ENCODE measurements at regions not wholly inside any gene's neighbourhood (a gene's known extent, or its start where the extent isn't known, plus 50 kb on each side); places are given as distances from the start of the nearest gene placed in this dataset.

DNA sequence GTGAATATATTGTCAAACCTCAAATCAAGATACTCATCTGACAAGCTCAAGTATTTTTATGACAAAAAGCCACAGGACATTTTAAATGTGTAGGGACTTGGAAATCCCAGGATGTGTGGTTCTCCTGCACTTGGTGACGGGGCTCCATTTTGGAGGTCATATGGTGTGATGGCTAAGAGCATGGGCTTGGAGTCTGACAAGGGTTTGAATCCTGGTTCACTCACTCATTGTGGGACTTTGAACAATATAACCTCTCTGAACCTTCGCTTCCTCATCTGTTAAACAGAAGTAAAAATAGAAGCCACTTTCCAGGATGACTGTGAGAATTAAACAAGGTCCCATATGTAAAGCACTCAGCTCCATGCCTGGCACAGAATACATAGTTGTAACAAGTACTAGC lies 99.6 kb downstream of the SMIM20 start:
- Histone ChIP-seq H3K9me3 (ENCODE audit: insufficient read depth in 2 of 2, low read depth in 1 of 2, low read length in 1 of 2) (peaks cover 0 to 3% of the 10 kb centered on the region in 2 experiments; a peak in 1 of 4 replicates), H3K27me3 (replicated peaks in 1 of 4; ENCODE audit: control insufficient read depth in 3 of 4, extremely low read depth in 1 of 4, insufficient read depth in 3 of 4, low read length in 3 of 4) (no peaks in the 10 kb centered on the region), H3K23me2 (ENCODE audit: low read depth, low read length) (no peaks in the 10 kb centered on the region), H2BK120ac (replicated peaks; ENCODE audit: low read depth, low read length) (no peak overlapping the region), H4K8ac (ENCODE audit: extremely low read depth, insufficient read depth, low read length) (no peak overlapping the region), H3K79me2 (ENCODE audit: control insufficient read depth in 1 of 2, insufficient read depth in 2 of 2, low read length in 2 of 2) (no peaks in the 10 kb centered on the region), H3K23ac (ENCODE audit: insufficient read length) (no peak overlapping the region), H3K9ac (replicated peaks in 1 of 4; ENCODE audit: extremely low read depth in 1 of 4, low read depth in 3 of 4, low read length in 3 of 4) (no peak overlapping the region), H4K20me1 (replicated peaks in 1 of 2; ENCODE audit: control insufficient read depth in 1 of 2, insufficient read depth in 2 of 2, low read length in 2 of 2) (no peaks in the 10 kb centered on the region), H3K56ac (replicated peaks; ENCODE audit: insufficient read length, low read depth, low read length) (no peak overlapping the region), H4K5ac (ENCODE audit: insufficient read length, low read depth, low read length) (no peak overlapping the region), H3K27ac (ENCODE audit: low read depth, low read length) (no peak overlapping the region), H3K4me1 (replicated peaks in 1 of 4; ENCODE audit: control insufficient read depth in 3 of 4, insufficient read depth in 4 of 4, low read length in 3 of 4) (no peaks in the 10 kb centered on the region), H2AFZ (ENCODE audit: low read length) (no peak overlapping the region), H2AK5ac (ENCODE audit: low read depth, low read length) (no peak overlapping the region), H2BK5ac (ENCODE audit: low read depth, low read length) (no peak overlapping the region), H2BK15ac (ENCODE audit: low read length) (no peak overlapping the region), H3K14ac (ENCODE audit: insufficient read length) (no peak overlapping the region), H4K91ac (replicated peaks; ENCODE audit: insufficient read length, low read length) (no peak overlapping the region), H3K4ac (replicated peaks; ENCODE audit: insufficient read length, low read depth, low read length) (no peak overlapping the region), H3K4me2 (ENCODE audit: insufficient read depth in 1 of 2, low read depth in 2 of 2, low read length in 2 of 2) (no peak overlapping the region), H3K4me3 (ENCODE audit: extremely low read depth in 1 of 4, insufficient read depth in 2 of 4, low read depth in 3 of 4, low read length in 4 of 4) (no peak overlapping the region), H3K18ac (ENCODE audit: extremely low read depth, low read length) (no peak overlapping the region), H3K36me3 (ENCODE audit: control insufficient read depth in 2 of 4, insufficient read depth in 4 of 4, low read length in 3 of 4) (no peaks in the 10 kb centered on the region), H2BK12ac (ENCODE audit: low read depth, low read length) (no peak overlapping the region), H3K79me1 (ENCODE audit: low read depth, low read length) (no peaks in the 10 kb centered on the region), H2BK20ac (ENCODE audit: low read length) (no peak overlapping the region)
- DNase-seq (ENCODE audit: low read depth in 1 of 2, low spot score in 2 of 2) = no peak
- FAIRE-seq = no peak
- CTCF ChIA-PET (ENCODE audit: partially characterized antibody) = interaction anchor here (0.6 to 3.7 kb wide), 5 partner anchors 11 to 85 kb away, joined by 3 to 14 read pairs (median 4); no protein-coding TSS in a partner anchor
- 0% methylated on average over 2 of the region's 2 CpGs; no CpG with 5 or more reads in 1 of the 2 experiments for WGBS, 2 experiments (ENCODE audit: extremely low coverage in 1 of 2, insufficient coverage in 1 of 2, insufficient read length in 1 of 2, insufficient replicate concordance in 2 of 2, low coverage in 1 of 2, low lambda C conversion rate in 2 of 2, missing lambda C conversion rate in 1 of 2)
- POLR2A ChIA-PET (ENCODE audit: partially characterized antibody) = no interaction called here
- TF ChIP-seq, protein P1, sequence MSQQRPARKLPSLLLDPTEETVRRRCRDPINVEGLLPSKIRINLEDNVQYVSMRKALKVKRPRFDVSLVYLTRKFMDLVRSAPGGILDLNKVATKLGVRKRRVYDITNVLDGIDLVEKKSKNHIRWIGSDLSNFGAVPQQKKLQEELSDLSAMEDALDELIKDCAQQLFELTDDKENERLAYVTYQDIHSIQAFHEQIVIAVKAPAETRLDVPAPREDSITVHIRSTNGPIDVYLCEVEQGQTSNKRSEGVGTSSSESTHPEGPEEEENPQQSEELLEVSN (IDR thresholded peaks at IDR 0.05) = no peak
- TF ChIP-seq CREB1 (IDR thresholded peaks at IDR 0.05) (no peak), KDM1A (IDR thresholded peaks at IDR 0.05; ENCODE audit: borderline replicate concordance, low read length) (no peak), NANOG (IDR thresholded peaks at IDR 0.05; ENCODE audit: insufficient read depth, low read depth, low read length, poor library complexity, severe bottlenecking) (no peak), HDAC2 (IDR thresholded peaks at IDR 0.05; ENCODE audit: borderline replicate concordance in 1 of 2, low read depth in 2 of 2, low read length in 2 of 2) (no peak), SP2 (IDR thresholded peaks at IDR 0.05; ENCODE audit: low read length) (no peak), POLR2A (IDR thresholded peaks at IDR 0.05; ENCODE audit: control extremely low read depth in 1 of 2, low read depth in 2 of 2, low read length in 2 of 2) (no peak), POU5F1 (IDR thresholded peaks at IDR 0.05; ENCODE audit: low read depth, low read length) (no peak), TAF1 (IDR thresholded peaks at IDR 0.05; ENCODE audit: low read depth, low read length) (no peak), SAP30 (IDR thresholded peaks at IDR 0.05; ENCODE audit: insufficient read depth, insufficient replicate concordance, low read length) (no peak), EGR1 (IDR thresholded peaks at IDR 0.05; ENCODE audit: borderline replicate concordance, low read depth, low read length) (no peak), NRF1 (IDR thresholded peaks at IDR 0.05; ENCODE audit: low read depth, low read length) (no peak), RBBP5 (IDR thresholded peaks at IDR 0.05; ENCODE audit: borderline replicate concordance, low read depth, low read length) (no peak), MAFK (IDR thresholded peaks at IDR 0.05; ENCODE audit: low read depth, low read length) (no peak), ZNF274 (IDR thresholded peaks at IDR 0.05; ENCODE audit: borderline replicate concordance, extremely low read depth, low read length) (no peak)

Data from H1 (cell line).